HG02588 (cell line): ENCODE measurements at regions not wholly inside any gene's neighbourhood (a gene's known extent, or its start where the extent isn't known, plus 50 kb on each side); places are given as distances from the start of the nearest gene placed in this dataset.

Source experiments
- ATAC-seq: cut with Tn5 transposase; IDR thresholded peaks from one replicate; pipeline ENCODE4 v1.9.1; 2021; ENCODE audit warnings: mild to moderate bottlenecking, moderate library complexity; ENCODE audit not compliant: unreplicated experiment

- no peak for ATAC-seq
Observed at GRCh38 chr18:29647700-29648099, 1394.8 kb downstream of the DSC3 start.

GRCh38 chr18:29644276-29644675 is 1398.3 kb downstream of the DSC3 start:
- no peak for ATAC-seq

- no peak for ATAC-seq
Observed at GRCh38 chr18:29629493-29630036, 1413.0 kb downstream of the DSC3 start.

- ATAC-seq: no peak
Observed at GRCh38 chr18:29626094-29626493, 1416.4 kb downstream of the DSC3 start.

- ATAC-seq: no peak
Observed at GRCh38 chr18:29616867-29617266, 1425.7 kb downstream of the DSC3 start.

- no peak for ATAC-seq
Observed at GRCh38 chr18:29608982-29609381, 1432.1 kb upstream of the CDH2 start.

GRCh38 chr18:29605365-29605764 is 1428.4 kb upstream of the CDH2 start:
- no peak for ATAC-seq

- ATAC-seq: no peak
Observed at GRCh38 chr18:29596959-29597358, 1420.0 kb upstream of the CDH2 start.

- no peak for ATAC-seq
Observed at GRCh38 chr18:29594493-29594892, 1417.6 kb upstream of the CDH2 start.

- ATAC-seq: no peak
Observed at GRCh38 chr18:29588446-29589100, 1411.6 kb upstream of the CDH2 start.

- no peak for ATAC-seq
Observed at GRCh38 chr18:29586210-29586609, 1409.3 kb upstream of the CDH2 start.

GRCh38 chr18:29560270-29560669 is 1383.3 kb upstream of the CDH2 start:
- ATAC-seq: no peak

GRCh38 chr18:29556070-29556469 is 1379.1 kb upstream of the CDH2 start:
- no peak for ATAC-seq

GRCh38 chr18:29549759-29550158 is 1372.8 kb upstream of the CDH2 start:
- ATAC-seq: no peak

GRCh38 chr18:29547626-29548025 is 1370.7 kb upstream of the CDH2 start:
- ATAC-seq: no peak

GRCh38 chr18:29540548-29540947 is 1363.6 kb upstream of the CDH2 start:
- no peak for ATAC-seq

GRCh38 chr18:29531746-29532145 is 1354.8 kb upstream of the CDH2 start:
- no peak for ATAC-seq

GRCh38 chr18:29523371-29523770 is 1346.4 kb upstream of the CDH2 start:
- ATAC-seq: no peak

- peak; percentile 24 for ATAC-seq
Observed at GRCh38 chr18:29512761-29513160, 1335.8 kb upstream of the CDH2 start.

- ATAC-seq: peak; percentile 57
Observed at GRCh38 chr18:29512203-29512602, 1335.3 kb upstream of the CDH2 start.

GRCh38 chr18:29501952-29502351 is 1325.0 kb upstream of the CDH2 start:
- ATAC-seq: no peak

GRCh38 chr18:29496152-29496680 is 1319.3 kb upstream of the CDH2 start:
- no peak for ATAC-seq

- no peak for ATAC-seq
Observed at GRCh38 chr18:29494371-29494770, 1317.4 kb upstream of the CDH2 start.
